ELF-1 (cell line): ENCODE measurements at regions not wholly inside any gene's neighbourhood (a gene's known extent, or its start where the extent isn't known, plus 50 kb on each side); places are given as distances from the start of the nearest gene placed in this dataset.

Experiments used
- DNase-seq: peaks from one replicate; pipeline ENCODE4 v3.0.0-alpha.2; 2016; ENCODE audit warnings: low read depth, low spot score

DNA sequence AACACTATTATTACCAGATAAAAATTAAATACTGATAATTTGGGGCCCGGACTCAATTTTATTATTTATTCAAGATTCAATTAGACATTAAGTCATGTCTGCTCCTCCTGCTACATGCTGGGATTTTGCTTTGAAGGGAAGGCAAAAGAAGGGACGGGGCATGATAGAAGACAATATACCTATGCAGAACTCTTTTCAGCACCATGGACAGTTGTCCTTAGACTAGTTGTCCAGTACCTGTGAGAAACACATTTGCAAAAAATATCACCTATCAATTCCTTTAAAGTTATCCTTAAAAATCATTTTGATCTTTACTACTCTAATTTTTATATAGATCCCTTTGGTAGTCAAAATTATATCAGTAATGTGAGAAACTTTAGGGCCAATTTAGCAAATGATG is 100.2 kb upstream of the SULT1C3 start:
- DNase-seq, result no peak

DNA sequence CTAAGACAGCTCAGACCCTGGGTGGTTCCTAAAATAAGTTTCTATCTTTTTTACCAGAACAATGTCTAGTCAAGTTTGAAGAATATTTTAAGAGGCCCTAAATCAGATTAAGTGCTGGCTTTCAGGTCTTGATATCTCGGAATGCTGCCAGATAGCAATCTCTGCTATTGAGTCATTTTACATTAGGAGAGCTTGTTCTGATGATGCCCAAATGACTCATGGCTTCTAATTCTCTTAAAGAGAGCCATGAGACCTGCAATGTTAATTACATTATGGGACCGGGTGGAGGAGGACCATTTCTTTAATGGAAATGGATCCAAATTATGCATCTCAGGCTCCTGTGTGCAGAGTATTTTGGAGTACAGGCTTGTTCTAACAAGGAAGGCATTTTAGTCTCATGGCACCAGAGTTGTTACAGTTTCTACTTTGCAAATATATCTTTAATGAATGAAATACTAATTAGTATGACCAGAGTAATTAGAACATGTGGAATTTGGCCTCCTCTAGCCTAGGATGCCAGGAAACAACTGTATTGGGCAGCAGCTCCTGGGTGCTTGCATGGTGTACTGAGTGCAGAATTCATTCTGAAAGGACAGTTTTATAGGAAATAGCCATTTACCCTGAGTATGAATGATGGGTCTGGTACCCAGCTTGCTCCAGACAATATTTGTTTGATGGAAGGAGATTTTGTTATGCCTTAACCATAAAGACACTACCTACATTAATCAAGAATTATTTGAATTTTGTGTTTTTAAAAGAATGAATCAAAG is 94.0 kb upstream of the SULT1C3 start:
- DNase-seq, result no peak

DNA sequence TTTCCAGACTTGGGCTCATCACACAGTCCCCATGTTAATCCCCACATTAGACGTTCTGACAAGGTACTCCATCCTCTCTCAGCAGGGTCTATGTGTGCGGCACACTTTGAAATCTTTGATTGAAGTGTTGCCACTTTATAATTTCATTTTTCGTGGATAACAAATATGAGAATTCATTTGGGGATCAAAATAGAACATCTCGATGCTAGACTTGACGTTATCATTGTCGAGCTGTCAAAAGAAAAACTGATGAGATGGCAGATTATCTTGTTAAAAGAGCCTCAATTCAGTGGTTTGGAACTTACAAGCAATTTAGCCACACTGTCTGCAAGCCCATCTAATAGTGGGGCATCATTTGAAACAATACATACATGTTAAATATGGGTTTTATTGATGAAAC is 91.2 kb upstream of the SULT1C3 start:
- no peak for DNase-seq

DNA sequence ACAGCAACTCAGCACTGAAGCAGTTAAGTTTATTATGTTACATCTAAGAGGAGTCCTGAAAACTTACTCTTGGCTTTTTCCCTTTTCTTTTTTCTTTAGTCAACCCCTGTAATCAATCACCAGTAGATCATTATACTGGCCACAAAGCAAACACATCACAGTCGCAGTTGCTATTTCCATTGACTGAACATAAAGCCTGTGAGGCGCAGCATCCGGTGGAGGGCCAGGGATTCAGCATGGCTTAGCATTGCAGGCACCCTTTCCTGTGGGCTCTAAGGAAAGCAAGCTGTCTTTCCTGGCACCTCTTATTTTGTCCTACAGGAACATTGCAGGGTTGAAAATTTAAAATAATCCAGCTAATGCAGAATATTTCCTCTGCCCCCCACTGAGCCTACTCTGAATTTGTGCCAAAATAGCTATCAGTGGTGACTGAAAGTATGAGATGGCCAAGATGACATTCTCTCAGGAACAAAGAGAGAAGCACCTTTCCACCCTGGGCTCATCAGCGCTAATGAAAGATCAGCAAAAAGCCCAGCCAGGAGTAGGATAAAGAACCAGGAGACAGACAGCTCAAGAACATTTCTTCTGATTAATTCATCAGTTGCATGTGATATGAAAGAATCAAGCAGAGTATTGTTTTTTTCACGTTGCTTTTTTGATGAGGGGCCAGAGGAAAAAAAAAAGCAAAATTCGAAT is 85.3 kb upstream of the SULT1C3 start:
- DNase-seq, result no peak

DNA sequence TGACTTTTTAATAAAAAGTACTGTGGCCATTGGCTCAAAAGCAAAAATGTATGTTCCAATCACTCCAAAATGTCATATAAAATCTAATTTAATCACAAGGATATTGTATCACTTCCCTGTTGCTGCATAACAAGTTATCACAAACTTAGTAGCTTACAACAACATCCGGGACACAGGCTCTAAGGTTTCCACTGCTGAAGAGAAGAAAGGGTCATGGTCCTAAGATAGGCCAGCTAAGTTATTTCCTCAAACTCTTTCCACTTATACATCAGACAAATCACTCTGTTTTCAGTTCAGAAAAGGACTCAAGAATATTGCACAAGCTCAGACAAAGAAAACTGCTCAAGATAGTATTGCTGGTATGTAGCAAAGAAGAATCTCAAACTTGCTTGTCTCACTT is 78.5 kb upstream of the SULT1C3 start:
- no peak for DNase-seq

DNA sequence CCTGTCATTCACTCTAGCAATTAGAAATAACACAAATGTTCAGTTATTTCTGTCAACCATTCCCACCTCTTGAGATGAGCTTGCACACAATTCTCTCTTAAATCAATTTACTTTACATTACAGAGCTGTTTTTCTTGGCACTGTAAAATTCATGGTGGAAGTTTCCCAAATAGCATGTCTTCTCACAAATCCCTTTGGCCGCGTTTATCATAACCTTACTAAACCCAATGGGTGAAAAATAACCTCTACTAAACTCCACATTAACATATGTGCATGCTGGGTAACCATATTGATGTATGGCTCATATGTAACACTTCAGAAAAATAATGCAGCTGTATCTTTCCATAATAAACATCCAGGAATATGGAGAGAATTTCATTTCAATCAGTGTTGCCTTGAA is 75.5 kb upstream of the SULT1C3 start:
- DNase-seq, result no peak

DNA sequence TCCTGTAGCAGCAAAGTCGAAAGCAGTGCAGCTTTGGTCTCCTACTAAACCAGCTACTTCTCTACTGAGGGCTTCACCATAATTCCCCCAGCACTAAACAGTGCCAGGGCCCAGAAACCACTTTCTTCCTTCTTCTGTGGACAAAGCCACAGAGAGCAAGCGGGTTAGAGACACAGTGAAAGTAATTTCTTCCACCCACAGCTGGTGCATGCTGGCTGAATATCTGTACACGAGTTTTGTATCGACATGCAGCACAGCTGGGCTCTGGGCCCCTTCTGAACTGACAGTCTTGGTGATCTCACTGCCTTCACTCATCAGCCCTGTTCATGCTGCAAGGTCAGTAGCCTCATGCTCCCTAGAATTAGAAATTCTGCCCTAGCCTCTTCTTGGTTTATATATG is 74.0 kb upstream of the SULT1C3 start:
- no peak for DNase-seq

DNA sequence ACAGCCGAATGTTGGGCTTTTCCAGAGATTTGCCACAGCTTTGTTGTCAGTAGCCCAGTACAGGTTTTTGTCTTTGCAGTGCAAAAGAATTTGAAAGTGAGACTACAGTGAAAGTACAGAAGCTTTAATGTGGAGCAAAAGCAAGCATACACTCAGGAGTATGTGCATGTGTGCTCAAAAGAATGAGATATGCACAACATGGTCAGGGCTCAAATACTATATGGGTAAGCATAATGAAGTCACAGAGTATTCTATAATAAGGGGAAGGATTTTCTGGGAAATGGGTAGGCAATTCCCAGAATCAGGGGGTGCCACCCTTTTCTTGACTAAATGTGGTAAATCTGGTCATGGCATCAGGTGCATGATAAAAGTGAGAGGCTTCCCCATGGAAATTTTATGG is 72.1 kb upstream of the SULT1C3 start:
- DNase-seq, result no peak

DNA sequence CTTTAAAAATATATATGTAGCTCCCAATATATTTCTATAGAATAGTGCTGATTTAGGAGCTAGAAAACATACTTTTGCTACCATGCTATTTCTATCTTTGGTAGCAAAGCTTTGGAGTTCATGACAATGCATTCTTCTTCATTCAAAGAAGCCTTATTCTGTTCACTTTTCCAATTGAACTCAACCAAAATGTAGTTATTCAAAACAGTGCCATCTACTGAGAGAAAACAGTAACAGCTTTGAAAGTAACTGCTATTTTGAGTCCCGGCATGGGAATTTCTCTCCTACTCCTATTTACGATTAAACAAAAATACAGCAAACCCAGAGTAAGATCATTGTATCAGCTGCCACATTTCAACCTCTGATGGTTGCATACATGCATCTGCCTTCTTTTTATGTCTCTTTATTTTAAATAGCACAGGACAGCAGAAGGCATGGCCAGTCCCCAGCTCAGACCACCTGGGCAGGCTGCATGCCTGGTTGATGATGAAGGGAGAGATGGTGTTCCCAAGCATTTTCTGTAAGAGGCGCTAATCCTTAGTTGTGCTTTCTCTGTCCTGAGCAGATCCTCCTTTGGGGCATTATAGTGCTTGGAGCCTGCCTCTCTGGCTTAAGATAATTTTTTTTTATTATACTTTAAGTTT is 69.7 kb upstream of the SULT1C3 start:
- DNase-seq, result peak; percentile 25

DNA sequence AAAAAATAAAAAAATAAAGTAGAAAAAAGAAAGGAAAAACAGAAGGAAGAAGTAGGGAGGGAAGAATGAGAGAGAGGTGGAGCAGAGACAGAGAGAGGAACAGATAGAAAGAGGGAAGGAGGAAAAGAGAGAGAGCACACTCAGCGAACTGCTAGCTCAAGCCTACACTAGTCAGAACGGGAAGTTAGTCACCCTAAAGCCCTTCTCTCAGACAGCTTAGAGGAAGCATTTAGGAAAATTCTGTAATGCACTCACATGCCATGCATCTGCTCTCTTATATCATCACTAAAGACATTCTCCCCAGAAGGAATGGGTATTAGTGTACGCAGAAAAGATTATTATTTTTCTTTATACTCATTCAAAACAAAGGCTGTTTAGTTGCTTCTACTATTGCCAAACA is 68.1 kb upstream of the SULT1C3 start:
- no peak for DNase-seq

DNA sequence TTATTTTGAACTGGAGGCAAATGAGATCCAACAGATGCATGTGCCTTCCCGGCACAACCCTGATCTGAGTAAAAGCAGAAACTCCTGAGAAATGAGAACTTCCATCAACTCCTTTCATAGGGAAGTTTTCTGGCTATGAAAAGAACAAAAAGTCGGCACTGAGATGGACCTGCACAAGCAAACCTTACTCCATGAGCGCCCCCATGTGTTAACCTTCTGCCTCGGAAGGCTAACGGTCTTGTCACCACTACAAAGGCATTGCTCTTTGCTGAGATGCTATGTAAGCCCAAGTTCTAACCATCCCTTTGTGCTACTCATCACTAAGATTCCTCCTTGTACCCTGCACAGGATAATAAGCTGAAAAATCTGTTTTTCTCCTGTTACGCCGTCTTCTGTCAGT is 57.3 kb upstream of the SULT1C3 start:
- peak; percentile 68 for DNase-seq

DNA sequence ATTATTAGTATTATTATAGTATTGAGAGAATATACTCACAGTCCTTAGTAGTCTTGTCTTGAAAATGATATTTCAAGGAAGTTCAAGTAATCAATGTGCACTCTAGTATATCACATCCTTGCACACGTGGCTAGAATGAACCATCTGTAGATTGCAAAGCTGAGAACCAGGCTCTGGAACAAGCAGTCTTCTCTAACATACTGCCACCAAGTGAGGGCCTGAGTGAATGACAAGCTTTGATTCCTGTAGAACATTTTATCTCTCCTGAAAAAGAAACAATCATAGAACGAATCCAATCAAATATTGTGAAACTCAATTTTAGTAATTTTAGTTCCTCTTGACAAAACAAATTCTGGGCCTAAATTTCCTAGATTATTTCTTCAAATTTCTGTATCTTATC is 55.3 kb upstream of the SULT1C3 start:
- no peak for DNase-seq

DNA sequence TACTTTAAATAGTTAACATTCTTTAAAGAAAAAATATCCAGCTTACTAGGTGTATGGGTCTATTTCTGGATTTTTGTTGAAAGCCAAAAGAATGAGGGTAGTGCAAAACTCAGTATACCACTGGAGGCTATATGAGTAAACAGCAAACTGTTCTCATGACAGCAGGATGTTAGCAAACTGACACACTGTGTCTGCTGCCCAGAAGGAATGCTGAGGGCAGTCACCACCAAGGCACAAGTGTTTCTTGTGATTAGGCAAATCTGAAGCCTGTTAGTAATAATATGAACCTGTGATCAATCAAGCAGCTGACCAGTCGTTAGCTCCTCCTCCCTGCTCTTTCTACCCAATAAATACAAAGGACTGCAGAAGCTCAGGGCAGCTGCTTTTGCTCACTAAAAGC is 50.5 kb upstream of the SULT1C3 start:
- DNase-seq, result peak; percentile 31
